ENCODE measurements at regions not wholly inside any gene's neighbourhood (a gene's known extent, or its start where the extent isn't known, plus 50 kb on each side); places are given as distances from the start of the nearest gene placed in this dataset.

DNA sequence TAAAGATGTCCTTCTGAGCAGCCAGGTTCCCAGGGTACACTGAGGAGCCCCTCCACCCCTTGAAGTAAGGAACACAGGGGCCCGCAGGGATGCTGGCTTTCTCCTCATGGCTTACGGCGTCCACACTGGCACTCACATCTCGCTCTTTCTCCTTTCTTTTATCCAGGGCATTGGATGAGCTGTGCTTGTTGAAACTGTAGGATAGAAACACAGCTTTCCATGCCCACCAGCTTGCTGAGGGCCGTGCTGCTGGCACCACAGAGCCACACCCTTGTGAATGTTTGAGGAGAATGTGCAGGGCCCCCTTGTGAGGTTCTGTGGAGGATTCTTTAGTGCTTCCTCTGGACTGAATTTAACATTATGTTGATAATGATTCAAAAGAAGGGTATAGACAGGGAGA, 51.7 kb upstream of the B3GAT1 start:
- TF ChIP-seq, protein P1, sequence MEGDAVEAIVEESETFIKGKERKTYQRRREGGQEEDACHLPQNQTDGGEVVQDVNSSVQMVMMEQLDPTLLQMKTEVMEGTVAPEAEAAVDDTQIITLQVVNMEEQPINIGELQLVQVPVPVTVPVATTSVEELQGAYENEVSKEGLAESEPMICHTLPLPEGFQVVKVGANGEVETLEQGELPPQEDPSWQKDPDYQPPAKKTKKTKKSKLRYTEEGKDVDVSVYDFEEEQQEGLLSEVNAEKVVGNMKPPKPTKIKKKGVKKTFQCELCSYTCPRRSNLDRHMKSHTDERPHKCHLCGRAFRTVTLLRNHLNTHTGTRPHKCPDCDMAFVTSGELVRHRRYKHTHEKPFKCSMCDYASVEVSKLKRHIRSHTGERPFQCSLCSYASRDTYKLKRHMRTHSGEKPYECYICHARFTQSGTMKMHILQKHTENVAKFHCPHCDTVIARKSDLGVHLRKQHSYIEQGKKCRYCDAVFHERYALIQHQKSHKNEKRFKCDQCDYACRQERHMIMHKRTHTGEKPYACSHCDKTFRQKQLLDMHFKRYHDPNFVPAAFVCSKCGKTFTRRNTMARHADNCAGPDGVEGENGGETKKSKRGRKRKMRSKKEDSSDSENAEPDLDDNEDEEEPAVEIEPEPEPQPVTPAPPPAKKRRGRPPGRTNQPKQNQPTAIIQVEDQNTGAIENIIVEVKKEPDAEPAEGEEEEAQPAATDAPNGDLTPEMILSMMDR (IDR thresholded peaks at IDR 0.05) = no peak
- TF ChIP-seq POLR2AphosphoS5 (IDR thresholded peaks at IDR 0.05; ENCODE audit: low read depth, low read length) (no peak), TCF7L2 (IDR thresholded peaks at IDR 0.05; ENCODE audit: low read depth, low read length) (no peak), SIN3A (IDR thresholded peaks at IDR 0.05; ENCODE audit: borderline replicate concordance, insufficient read depth, low read depth, low read length) (no peak)
- TF ChIP-seq, protein P2, sequence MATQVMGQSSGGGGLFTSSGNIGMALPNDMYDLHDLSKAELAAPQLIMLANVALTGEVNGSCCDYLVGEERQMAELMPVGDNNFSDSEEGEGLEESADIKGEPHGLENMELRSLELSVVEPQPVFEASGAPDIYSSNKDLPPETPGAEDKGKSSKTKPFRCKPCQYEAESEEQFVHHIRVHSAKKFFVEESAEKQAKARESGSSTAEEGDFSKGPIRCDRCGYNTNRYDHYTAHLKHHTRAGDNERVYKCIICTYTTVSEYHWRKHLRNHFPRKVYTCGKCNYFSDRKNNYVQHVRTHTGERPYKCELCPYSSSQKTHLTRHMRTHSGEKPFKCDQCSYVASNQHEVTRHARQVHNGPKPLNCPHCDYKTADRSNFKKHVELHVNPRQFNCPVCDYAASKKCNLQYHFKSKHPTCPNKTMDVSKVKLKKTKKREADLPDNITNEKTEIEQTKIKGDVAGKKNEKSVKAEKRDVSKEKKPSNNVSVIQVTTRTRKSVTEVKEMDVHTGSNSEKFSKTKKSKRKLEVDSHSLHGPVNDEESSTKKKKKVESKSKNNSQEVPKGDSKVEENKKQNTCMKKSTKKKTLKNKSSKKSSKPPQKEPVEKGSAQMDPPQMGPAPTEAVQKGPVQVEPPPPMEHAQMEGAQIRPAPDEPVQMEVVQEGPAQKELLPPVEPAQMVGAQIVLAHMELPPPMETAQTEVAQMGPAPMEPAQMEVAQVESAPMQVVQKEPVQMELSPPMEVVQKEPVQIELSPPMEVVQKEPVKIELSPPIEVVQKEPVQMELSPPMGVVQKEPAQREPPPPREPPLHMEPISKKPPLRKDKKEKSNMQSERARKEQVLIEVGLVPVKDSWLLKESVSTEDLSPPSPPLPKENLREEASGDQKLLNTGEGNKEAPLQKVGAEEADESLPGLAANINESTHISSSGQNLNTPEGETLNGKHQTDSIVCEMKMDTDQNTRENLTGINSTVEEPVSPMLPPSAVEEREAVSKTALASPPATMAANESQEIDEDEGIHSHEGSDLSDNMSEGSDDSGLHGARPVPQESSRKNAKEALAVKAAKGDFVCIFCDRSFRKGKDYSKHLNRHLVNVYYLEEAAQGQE (IDR thresholded peaks at IDR 0.05; ENCODE audit: insufficient read depth in 1 of 2, low read depth in 2 of 2, low read length in 1 of 2) = no peak

Measured in Panc1 (cell line).